GM04503 (cell line): ENCODE measurements at regions not wholly inside any gene's neighbourhood (a gene's known extent, or its start where the extent isn't known, plus 50 kb on each side); places are given as distances from the start of the nearest gene placed in this dataset.

Experiments
- DNase-seq: peaks from one replicate; pipeline ENCODE4 v3.0.0-alpha.2; 2012; ENCODE audit warnings: low read depth

GRCh38 chr1:55326496-55327243 is 111.5 kb upstream of the USP24 start:
- no peak for DNase-seq

DNA sequence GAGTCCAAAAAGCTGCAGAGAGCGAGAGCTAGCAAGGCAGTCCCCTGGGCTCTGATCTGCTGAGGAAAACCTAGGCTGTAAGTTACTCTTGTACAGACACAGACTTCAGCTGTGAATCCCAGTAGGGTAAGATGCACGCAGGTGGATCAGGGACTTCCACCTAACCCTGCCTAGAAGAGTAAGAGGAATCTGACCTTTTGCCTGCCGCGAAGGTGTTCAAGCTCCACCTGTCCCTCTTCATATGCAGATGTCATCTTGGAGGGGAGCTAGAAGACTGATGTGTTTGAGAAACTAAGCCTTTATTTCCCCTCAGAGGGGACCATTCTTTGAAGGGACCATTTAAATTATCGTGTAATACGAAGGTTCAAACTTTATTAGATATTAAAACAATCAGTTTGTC is 108.6 kb upstream of the USP24 start:
- no peak for DNase-seq

- DNase-seq = no peak
Observed at GRCh38 chr1:55322842-55323241, 107.7 kb upstream of the USP24 start.

- DNase-seq = peak; percentile 19
Observed at GRCh38 chr1:55321942-55322341, 106.8 kb upstream of the USP24 start.

DNA sequence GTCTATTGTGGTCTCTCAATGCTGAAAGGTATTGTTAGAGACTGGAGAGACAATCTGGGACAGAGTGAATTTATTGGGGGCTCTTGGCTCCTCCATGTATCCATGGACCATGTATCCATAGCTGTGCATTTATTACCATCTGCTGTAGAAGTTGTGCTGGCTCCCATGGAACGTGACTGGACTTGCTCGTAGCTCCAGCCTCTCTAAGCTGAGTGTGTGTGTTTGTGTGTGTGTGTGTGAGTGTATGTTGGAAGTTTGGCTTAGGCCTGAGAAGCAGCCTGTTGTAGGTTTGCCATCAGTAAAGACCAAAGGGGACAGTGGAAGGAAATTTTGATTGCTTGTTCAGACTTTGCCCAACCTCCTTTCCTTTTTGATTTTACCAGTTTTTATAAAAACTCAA is 105.7 kb upstream of the USP24 start:
- no peak for DNase-seq

GRCh38 chr1:55318116-55318817 is 103.1 kb upstream of the USP24 start:
- DNase-seq = no peak

DNA sequence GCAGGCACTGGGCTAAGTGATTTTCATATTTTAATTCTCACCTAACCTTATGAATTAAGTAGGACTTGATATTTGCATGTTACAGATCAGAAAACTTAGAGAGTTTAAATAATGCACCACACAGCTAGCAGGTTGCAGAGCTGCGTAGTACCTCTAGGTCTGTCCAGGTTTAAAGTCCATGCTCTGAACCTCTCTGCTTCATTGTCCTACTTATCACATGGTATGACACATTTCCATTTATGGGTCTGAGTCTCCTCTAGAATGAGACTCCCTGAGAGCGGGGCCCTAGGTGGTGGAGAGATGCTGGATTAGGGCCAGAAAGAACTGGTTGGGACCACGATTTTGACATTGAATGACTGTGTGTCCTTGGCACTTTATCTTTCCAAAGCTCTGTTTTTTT is 102.5 kb upstream of the USP24 start:
- DNase-seq = no peak

GRCh38 chr1:55316947-55317662 is 101.9 kb upstream of the USP24 start:
- no peak for DNase-seq

DNA sequence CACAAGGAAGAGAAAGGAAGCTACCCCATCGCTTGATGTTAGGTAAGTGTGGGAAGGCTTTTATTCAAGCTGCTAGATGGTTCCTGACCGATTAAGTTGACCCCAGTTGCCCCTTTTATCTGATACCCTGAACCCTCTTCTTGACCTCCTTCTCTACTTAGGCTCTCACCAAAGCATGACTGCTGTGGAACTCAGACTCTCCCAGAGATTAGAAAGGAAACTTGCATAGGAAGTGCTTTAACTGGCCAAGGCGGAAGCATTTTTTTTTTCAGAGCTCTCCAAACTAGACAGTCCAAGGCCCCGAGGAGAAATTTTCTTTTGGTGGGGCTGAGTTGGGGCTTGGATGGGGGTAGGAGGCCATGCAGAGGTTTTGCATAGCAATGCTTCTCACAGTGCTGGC is 101.3 kb upstream of the USP24 start:
- DNase-seq = no peak

GRCh38 chr1:55315552-55315951 is 100.4 kb upstream of the USP24 start:
- no peak for DNase-seq

GRCh38 chr1:55314740-55315139 is 99.6 kb upstream of the USP24 start:
- no peak for DNase-seq

GRCh38 chr1:55313903-55314302 is 98.7 kb upstream of the USP24 start:
- DNase-seq = no peak

- no peak for DNase-seq
Observed at GRCh38 chr1:55311979-55312378, 96.8 kb upstream of the USP24 start.

- DNase-seq = peak; percentile 27
Observed at GRCh38 chr1:55311057-55311641, 96.0 kb upstream of the USP24 start.

DNA sequence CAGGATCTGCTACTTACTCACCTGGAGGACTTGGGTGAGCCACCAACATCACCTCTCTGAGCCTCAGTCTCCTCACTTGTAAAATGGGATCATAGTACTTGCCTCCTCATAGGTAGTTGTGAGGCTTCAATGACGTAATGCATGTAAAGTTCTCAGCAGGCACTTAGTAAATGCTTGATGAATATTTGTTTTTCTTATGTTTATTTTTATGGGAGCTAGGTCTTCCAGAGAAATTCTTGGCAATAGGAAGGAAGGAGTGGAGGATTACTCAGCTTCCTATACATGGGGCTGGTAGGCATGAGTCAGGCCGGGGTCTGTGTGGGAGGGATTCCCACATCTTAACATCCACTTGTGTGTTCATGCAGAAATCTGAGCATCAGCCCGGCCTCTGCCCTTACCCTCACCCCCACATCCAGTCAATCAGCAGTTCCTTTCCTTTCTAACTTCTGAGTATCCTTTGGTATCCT is 95.4 kb upstream of the USP24 start:
- peak; percentile 92 for DNase-seq

GRCh38 chr1:55309786-55310504 is 94.8 kb upstream of the USP24 start:
- no peak for DNase-seq

DNA sequence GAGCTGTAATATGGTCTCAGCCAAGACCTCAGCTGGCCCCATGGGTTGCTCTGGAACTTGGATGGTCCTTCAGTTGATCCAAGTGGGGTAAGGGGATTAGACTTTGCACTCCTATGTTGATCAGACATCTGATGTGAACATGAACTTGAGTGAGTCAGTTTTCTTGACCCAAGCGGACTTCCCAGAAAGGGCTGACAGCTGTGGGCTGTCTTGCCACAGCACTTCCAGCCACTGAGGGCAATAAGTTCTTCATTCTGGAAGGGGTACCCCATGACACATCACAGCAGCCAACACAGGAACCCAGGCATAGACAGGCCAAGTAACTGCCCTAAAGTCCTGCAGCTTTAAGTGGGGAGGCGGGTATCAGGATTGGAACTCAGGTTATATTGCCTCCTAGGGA is 93.9 kb upstream of the USP24 start:
- DNase-seq = no peak

DNA sequence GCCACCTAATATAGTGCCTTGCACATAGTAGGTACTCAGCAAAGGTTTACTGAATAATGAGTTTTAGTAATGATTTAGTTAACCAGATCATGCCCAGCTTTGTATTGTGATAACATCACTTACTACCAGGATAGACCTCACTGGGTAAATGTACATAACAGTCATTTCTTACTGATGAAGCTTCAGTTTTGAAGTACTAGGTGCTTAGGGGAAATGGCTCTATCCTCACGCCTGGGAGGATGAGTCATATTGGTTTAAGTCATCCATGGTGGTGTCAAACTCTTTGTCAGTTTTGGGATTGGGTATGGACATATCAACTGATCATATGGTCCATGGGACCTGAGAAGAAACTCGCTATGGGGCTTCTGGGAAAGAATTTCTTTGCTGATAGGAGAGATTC is 90.6 kb upstream of the USP24 start:
- DNase-seq = no peak

DNA sequence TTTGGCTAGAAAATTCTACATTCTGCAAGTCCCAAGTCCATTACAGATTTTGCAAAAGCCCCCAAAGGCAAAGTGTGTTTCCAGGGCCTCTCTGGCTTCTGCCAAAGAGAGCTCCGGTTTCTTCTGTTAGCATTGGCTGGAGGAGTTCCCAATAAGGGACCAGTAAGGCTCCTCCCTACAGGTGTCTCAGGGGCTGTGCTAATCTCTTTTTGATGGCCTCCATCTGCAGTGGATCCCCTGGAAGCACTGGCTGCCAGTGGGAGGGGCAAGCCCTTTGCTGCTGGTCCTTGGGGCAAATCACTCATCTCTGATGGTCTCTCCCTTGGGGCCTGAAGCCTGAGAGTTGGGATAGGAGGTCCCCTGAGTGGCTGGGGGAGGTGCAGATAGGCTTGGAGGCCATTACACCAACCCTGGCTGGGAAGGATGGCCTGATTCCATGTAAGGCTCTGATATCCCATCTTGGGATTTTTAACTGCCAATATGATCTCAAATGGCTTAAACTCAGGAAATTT is 89.1 kb upstream of the USP24 start:
- no peak for DNase-seq

DNA sequence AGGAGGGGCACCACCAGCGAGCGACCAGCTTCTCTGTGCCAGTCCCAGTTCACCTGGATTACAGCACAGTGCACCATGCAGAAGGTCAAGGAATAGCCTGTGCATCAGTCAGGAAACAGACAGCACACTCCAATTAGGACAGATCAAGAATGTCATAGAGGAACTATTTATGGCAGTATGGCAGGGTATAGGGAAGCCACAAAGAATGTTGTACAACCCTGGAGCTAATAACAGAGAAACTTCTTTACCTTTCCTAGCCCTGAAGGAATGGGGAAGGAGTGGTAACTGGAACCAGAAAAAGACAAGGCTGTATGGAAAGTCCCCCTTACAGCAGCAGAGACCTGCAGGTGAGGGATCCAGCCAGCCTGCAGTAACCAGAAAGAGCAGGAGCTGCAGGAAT is 87.8 kb upstream of the USP24 start:
- no peak for DNase-seq

DNA sequence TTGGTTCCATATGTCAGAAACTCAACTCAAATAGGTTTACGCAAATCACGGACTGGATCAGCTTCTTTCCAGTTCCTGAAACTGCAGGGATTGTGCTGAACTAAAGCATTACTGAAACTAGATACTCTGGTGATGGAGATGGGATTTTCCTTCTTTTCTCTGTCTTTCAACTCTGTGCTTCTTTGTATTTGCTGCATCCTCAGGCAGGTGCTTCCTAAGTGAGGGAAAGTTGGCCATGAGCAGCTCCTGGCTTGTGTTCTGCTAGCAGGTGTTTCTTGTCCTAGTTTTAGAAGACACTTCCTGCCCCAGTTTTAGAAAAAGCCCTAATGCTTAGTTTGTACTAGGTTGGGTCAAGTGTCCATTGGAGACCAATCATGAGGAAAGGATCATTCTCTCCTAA is 86.7 kb upstream of the USP24 start:
- no peak for DNase-seq

DNA sequence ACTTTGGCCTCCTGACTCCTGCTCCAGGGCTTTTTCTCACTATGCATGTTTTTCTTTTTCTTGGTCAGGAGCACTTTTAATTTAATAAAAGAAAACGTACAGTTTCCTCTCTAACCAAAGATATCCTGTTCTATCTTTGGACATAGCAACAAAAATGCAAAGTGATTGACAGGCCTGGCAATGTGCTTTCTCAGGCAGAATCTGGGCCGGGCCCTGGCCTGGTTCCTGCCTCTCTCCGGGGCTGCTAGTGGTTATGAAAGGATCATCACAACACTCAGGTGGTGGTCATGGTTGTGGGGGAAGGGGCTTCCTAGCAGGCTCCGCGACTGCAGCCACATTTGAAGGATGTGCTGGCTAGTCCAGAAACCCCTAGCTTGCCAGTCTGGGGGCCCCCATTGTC is 85.8 kb upstream of the USP24 start:
- DNase-seq = no peak
